WTC11 (cell line): ENCODE measurements at regions not wholly inside any gene's neighbourhood (a gene's known extent, or its start where the extent isn't known, plus 50 kb on each side); places are given as distances from the start of the nearest gene placed in this dataset.

Experiments used
- ATAC-seq: fragments of 200-7000 bp; cut with Tn5 transposase; 2 replicates; pipeline ENCODE4 v1.10.0; 2021; ENCODE audit warnings: mild to moderate bottlenecking, moderate library complexity
- CTCF ChIA-PET: fragments of 300-600 bp; sonication (Branson Sonifier 250); formaldehyde crosslinking; loops from one replicate; lab custom pipeline; 2021; ENCODE audit warnings: antibody characterized with exemption; lab: Charles Lee
- POLR2A ChIA-PET: fragments of 350-600 bp; sonication (Branson Sonifier 250); formaldehyde crosslinking; loops from one replicate; lab custom pipeline; 2021; ENCODE audit warnings: antibody characterized with exemption; lab: Charles Lee
- DNase-seq: peaks from one replicate; pipeline ENCODE4 v3.0.0; 2021; ENCODE audit warnings: low spot score
- H3K27ac Mint-ChIP-seq: 2 replicates; pipeline ENCODE4 v1.8.0; 2021; ENCODE audit warnings: mixed read lengths
- H3K27me3 Mint-ChIP-seq: 2 replicates; pipeline ENCODE4 v1.8.0; 2021; ENCODE audit warnings: low read depth, mild to moderate bottlenecking, moderate library complexity, mixed read lengths
- H3K36me3 Mint-ChIP-seq: 2 replicates; pipeline ENCODE4 v1.8.0; 2021; ENCODE audit warnings: mixed read lengths
- H3K4me1 Mint-ChIP-seq: 2 replicates; pipeline ENCODE4 v1.8.0; 2022; ENCODE audit warnings: mixed read lengths
- H3K4me3 Mint-ChIP-seq: 2 replicates; pipeline ENCODE4 v1.8.0; 2021; ENCODE audit warnings: mild to moderate bottlenecking, moderate library complexity, mixed read lengths
- H3K9me3 Mint-ChIP-seq: 2 replicates; pipeline ENCODE4 v1.8.0; 2021; ENCODE audit warnings: mixed read lengths
- ATF1 ChIP-seq: sonication (generic); formaldehyde crosslinking; IDR thresholded peaks from 2 replicates; pipeline ENCODE4 v1.8.1; 2023; ENCODE audit warnings: mild to moderate bottlenecking, moderate library complexity, missing genetic modification reagents
- ATF3 ChIP-seq: sonication (generic); formaldehyde crosslinking; conservative IDR thresholded peaks from 2 replicates; pipeline ENCODE4 v1.8.1; 2022; ENCODE audit warnings: mild to moderate bottlenecking, missing genetic modification reagents
- ELF4 ChIP-seq: sonication (generic); formaldehyde crosslinking; IDR thresholded peaks from 2 replicates; pipeline ENCODE4 v1.8.1; 2022; ENCODE audit warnings: low read depth, mild to moderate bottlenecking, moderate library complexity, missing genetic modification reagents
- FOXP4 ChIP-seq: sonication (generic); formaldehyde crosslinking; IDR thresholded peaks from 2 replicates; pipeline ENCODE4 v1.8.0; 2022; ENCODE audit warnings: mild to moderate bottlenecking, missing genetic modification reagents
- HMGA2 ChIP-seq: fragments of 250-450 bp; sonication (Bioruptor Pico); IDR thresholded peaks from 2 replicates; pipeline ENCODE4 v1.4.0; 2021; ENCODE audit warnings: mild to moderate bottlenecking, moderate library complexity
- KAT7 ChIP-seq: sonication (generic); formaldehyde crosslinking; IDR thresholded peaks from 2 replicates; pipeline ENCODE4 v1.8.1; 2023; ENCODE audit warnings: missing genetic modification reagents, mild to moderate bottlenecking, borderline replicate concordance
- MAX ChIP-seq: sonication (generic); formaldehyde crosslinking; IDR thresholded peaks from 2 replicates; pipeline ENCODE4 v1.8.0; 2022; ENCODE audit warnings: mild to moderate bottlenecking, missing genetic modification reagents
- MLX ChIP-seq: sonication (generic); formaldehyde crosslinking; IDR thresholded peaks from 2 replicates; pipeline ENCODE4 v1.8.1; 2023; ENCODE audit warnings: mild to moderate bottlenecking, missing genetic modification reagents, moderate library complexity
- MXD4 ChIP-seq: fragments of 250-450 bp; sonication (Bioruptor Pico); IDR thresholded peaks from 2 replicates; pipeline ENCODE4 v1.8.0; 2021; ENCODE audit warnings: mild to moderate bottlenecking, moderate library complexity, borderline replicate concordance
- NR3C1 ChIP-seq: sonication (generic); formaldehyde crosslinking; conservative IDR thresholded peaks from 2 replicates; pipeline ENCODE4 v1.8.1; 2023; ENCODE audit warnings: low read depth, mild to moderate bottlenecking, missing genetic modification reagents
- SMAD3 ChIP-seq: sonication (generic); formaldehyde crosslinking; IDR thresholded peaks from 2 replicates; pipeline ENCODE4 v1.8.0; 2022; ENCODE audit warnings: missing genetic modification reagents, mild to moderate bottlenecking, borderline replicate concordance
- SMAD4 ChIP-seq: sonication (generic); formaldehyde crosslinking; IDR thresholded peaks from 2 replicates; pipeline ENCODE4 v1.8.0; 2022; ENCODE audit warnings: mild to moderate bottlenecking, missing genetic modification reagents
- SP1 ChIP-seq: sonication (generic); formaldehyde crosslinking; conservative IDR thresholded peaks from 2 replicates; pipeline ENCODE4 v1.8.1; 2022; ENCODE audit warnings: missing genetic modification reagents
- USF1 ChIP-seq: sonication (generic); formaldehyde crosslinking; IDR thresholded peaks from 2 replicates; pipeline ENCODE4 v1.8.0; 2022; ENCODE audit warnings: mild to moderate bottlenecking, missing genetic modification reagents
- ZBTB21 ChIP-seq: sonication (generic); formaldehyde crosslinking; IDR thresholded peaks from 2 replicates; pipeline ENCODE4 v1.8.1; 2023; ENCODE audit warnings: mild to moderate bottlenecking, missing genetic modification reagents, borderline replicate concordance
- ZNF121 ChIP-seq: sonication (generic); formaldehyde crosslinking; IDR thresholded peaks from 2 replicates; pipeline ENCODE4 v1.8.0; 2023; ENCODE audit warnings: missing genetic modification reagents
- ZNF138 ChIP-seq: sonication (generic); formaldehyde crosslinking; conservative IDR thresholded peaks from 2 replicates; pipeline ENCODE4 v1.8.1; 2022; ENCODE audit warnings: mild to moderate bottlenecking, moderate library complexity, missing genetic modification reagents
- ZNF263 ChIP-seq: sonication (generic); formaldehyde crosslinking; IDR thresholded peaks from 2 replicates; pipeline ENCODE4 v1.8.1; 2022; ENCODE audit warnings: low read depth, mild to moderate bottlenecking, moderate library complexity, missing genetic modification reagents
- ZNF425 ChIP-seq: fragments of 250-450 bp; sonication (Bioruptor Pico); conservative IDR thresholded peaks from 2 replicates; pipeline ENCODE4 v1.9.0; 2021; ENCODE audit warnings: mild to moderate bottlenecking
- TF ChIP-seq, protein P1 (sequence below): sonication (generic); formaldehyde crosslinking; IDR thresholded peaks from 2 replicates; pipeline ENCODE4 v1.8.1; 2023; ENCODE audit warnings: mild to moderate bottlenecking, missing genetic modification reagents, moderate library complexity

DNA sequence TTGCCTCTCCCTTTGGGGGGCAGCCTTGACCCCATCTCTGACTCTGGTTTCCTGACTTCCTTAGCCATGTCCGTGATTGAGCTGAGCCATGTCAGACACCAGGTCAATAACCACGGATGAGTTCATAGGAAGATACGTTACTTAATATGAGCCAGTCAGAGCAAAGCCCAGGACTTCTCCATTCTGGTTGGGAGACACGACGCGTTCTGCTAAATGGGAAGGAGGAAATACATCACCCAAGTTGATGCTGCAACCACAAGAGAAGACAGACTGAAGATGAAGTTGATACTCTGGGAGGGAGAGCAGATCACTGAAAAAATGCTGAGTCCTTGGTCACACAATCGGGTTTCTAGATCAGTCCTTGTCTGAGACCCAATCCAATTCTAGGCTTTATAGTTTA is 90.9 kb downstream of the MATN1 start (continued):
- TF ChIP-seq FOXP4 (CRISPR knock-in tag) (no peak), SP1 (CRISPR knock-in tag) (no peak), USF1 (no peak)

DNA sequence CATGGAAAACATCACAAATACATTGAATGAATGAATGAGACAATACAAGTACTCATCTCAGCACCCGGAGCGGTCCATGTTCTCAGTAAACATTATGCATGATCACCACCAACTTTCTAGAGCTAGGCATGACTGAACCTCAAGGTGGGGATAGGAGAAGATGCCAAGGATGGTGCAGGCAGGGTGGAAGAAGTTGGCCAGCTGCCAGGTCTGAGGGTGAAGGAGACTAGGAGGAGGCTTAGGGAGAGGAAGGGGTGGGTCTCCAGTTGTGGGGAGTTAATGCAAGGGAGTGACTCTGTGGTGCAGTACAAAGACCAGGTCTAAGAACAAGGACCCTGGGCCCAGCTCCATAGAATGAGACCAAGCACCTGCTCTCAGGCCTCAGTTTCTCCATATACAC is 91.7 kb downstream of the MATN1 start:
- CTCF ChIA-PET: no interaction called here
- no peak overlapping the region for H3K27ac Mint-ChIP-seq
- TF ChIP-seq HMGA2 (CRISPR knock-in tag) (no peak), NR3C1 (CRISPR knock-in tag) (no peak), ZNF121 (CRISPR knock-in tag) (no peak), MLX (CRISPR knock-in tag) (no peak)
- TF ChIP-seq, protein P1, sequence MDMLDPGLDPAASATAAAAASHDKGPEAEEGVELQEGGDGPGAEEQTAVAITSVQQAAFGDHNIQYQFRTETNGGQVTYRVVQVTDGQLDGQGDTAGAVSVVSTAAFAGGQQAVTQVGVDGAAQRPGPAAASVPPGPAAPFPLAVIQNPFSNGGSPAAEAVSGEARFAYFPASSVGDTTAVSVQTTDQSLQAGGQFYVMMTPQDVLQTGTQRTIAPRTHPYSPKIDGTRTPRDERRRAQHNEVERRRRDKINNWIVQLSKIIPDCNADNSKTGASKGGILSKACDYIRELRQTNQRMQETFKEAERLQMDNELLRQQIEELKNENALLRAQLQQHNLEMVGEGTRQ (CRISPR knock-in tag): no peak
- H3K4me3 Mint-ChIP-seq: no peak overlapping the region
- no peaks in the 10 kb centered on the region for H3K4me1 Mint-ChIP-seq
- peaks cover 4% of the 10 kb centered on the region; the same call in 1 of the 2 replicates for H3K36me3 Mint-ChIP-seq
- POLR2A ChIA-PET: no interaction called here
- ATAC-seq (no peak), DNase-seq (no peak)
- 0 out of 2 replicates have a peak, but pooled peaks cover 3% of the 10 kb centered on the region for H3K27me3 Mint-ChIP-seq
- peaks cover 6% of the 10 kb centered on the region for H3K9me3 Mint-ChIP-seq

- peaks cover 7% of the 10 kb centered on the region; the same call in 1 of the 2 replicates for H3K27me3 Mint-ChIP-seq
- POLR2A ChIA-PET: no interaction called here
- no peak for DNase-seq
- peaks cover 8% of the 10 kb centered on the region for H3K36me3 Mint-ChIP-seq
- no peaks in the 10 kb centered on the region for H3K4me1 Mint-ChIP-seq
- TF ChIP-seq ZNF121 (CRISPR knock-in tag) (no peak), SMAD3 (CRISPR knock-in tag) (no peak), USF1 (no peak), ZBTB21 (CRISPR knock-in tag) (no peak), SMAD4 (no peak), ATF3 (CRISPR knock-in tag) (no peak), ZNF263 (no peak), KAT7 (CRISPR knock-in tag) (no peak), MAX (CRISPR knock-in tag) (no peak), ATF1 (no peak), MXD4 (CRISPR knock-in tag) (no peak), FOXP4 (CRISPR knock-in tag) (no peak), ELF4 (CRISPR knock-in tag) (no peak), ZNF138 (no peak), MLX (CRISPR knock-in tag) (no peak), ZNF425 (CRISPR knock-in tag) (no peak)
- TF ChIP-seq, all 79 proteins: peak for 0
- no peak overlapping the region for H3K4me3 Mint-ChIP-seq
- H3K9me3 Mint-ChIP-seq: peaks cover 22% of the 10 kb centered on the region
- no peak for ATAC-seq
- no peak overlapping the region for H3K27ac Mint-ChIP-seq
- CTCF ChIA-PET: interaction anchor here (1.3 to 1.6 kb wide), 2 partner anchors 56 to 250 kb away, joined by 3 read pairs; no protein-coding TSS in a partner anchor
Observed at GRCh38 chr1:30629501-30629900, 93.9 kb downstream of the MATN1 start.
